AG10803 (cell line): ENCODE measurements at regions not wholly inside any gene's neighbourhood (a gene's known extent, or its start where the extent isn't known, plus 50 kb on each side); places are given as distances from the start of the nearest gene placed in this dataset.

ENCODE experiments used
- DNase-seq: peaks from one replicate; pipeline ENCODE4 v3.0.0; 2010; ENCODE audit warnings: low read depth
- H3K4me3 ChIP-seq: 2 replicates; pipeline ENCODE4 v1.5.1; 2011; ENCODE audit warnings: mild to moderate bottlenecking, low read length, control low read depth
- CTCF ChIP-seq: conservative IDR thresholded peaks from 2 replicates; pipeline ENCODE4 v1.5.1; 2011; ENCODE audit warnings: mild to moderate bottlenecking, low read length, control low read depth, inconsistent platforms

- no peak for TF ChIP-seq CTCF
- no peak for DNase-seq
- H3K4me3 ChIP-seq, result no peak overlapping the region
Observed at GRCh38 chr2:20126040-20126439, 74.6 kb upstream of the LAPTM4A start.

GRCh38 chr2:20125616-20126015, 74.2 kb upstream of the LAPTM4A start:
- H3K4me3 ChIP-seq, result no peak overlapping the region
- TF ChIP-seq CTCF, result no peak
- DNase-seq, result peak; percentile 8

- no peak for DNase-seq
- TF ChIP-seq CTCF, result no peak
- no peak overlapping the region for H3K4me3 ChIP-seq
Observed at GRCh38 chr2:20125164-20125563, 73.7 kb upstream of the LAPTM4A start.

- H3K4me3 ChIP-seq, result no peak overlapping the region
- no peak for DNase-seq
- no peak for TF ChIP-seq CTCF
Observed at GRCh38 chr2:20123871-20124594, 72.6 kb upstream of the LAPTM4A start.

GRCh38 chr2:20122864-20123263, 71.4 kb upstream of the LAPTM4A start:
- H3K4me3 ChIP-seq, result no peak overlapping the region
- no peak for DNase-seq
- no peak for TF ChIP-seq CTCF

- TF ChIP-seq CTCF, result no peak
- DNase-seq, result no peak
- no peak overlapping the region for H3K4me3 ChIP-seq
Observed at GRCh38 chr2:20120569-20121416, 69.4 kb upstream of the LAPTM4A start.

GRCh38 chr2:20118051-20118450, 66.6 kb upstream of the LAPTM4A start:
- no peak for DNase-seq
- no peak for TF ChIP-seq CTCF
- H3K4me3 ChIP-seq, result no peak overlapping the region
